ENCODE measurements at regions not wholly inside any gene's neighbourhood (a gene's known extent, or its start where the extent isn't known, plus 50 kb on each side); places are given as distances from the start of the nearest gene placed in this dataset.

GRCh38 chr3:5466717-5467116 is 279.2 kb downstream of the EDEM1 start:
- TF ChIP-seq CTCF (IDR thresholded peaks at IDR 0.05) = no peak
- no peak for TF ChIP-seq POLR2A (IDR thresholded peaks at IDR 0.05; ENCODE audit: low read depth)
- TF ChIP-seq POLR2AphosphoS5 (IDR thresholded peaks at IDR 0.05) = no peak
- H3K36me3 ChIP-seq = no peaks in the 10 kb centered on the region
- no peaks in the 10 kb centered on the region for H3K27me3 ChIP-seq
- no peaks in the 10 kb centered on the region for H3K9me3 ChIP-seq
- H3K27ac ChIP-seq (replicated peaks in 1 of 4) = no peak overlapping the region
- H3K4me3 ChIP-seq = no peak overlapping the region
- H3K4me1 ChIP-seq = no peaks in the 10 kb centered on the region
- DNase-seq (ENCODE audit: extremely low spot score) = no peak
- WGBS = 75% methylated on average over 1 of the region's 1 CpG
- intact Hi-C loops (cut with DNase I) = no loop called here

GRCh38 chr3:5473471-5473870 is 286.0 kb downstream of the EDEM1 start:
- H3K27me3 ChIP-seq = no peaks in the 10 kb centered on the region
- H3K4me1 ChIP-seq = no peaks in the 10 kb centered on the region
- no peak for DNase-seq (ENCODE audit: extremely low spot score)
- no peaks in the 10 kb centered on the region for H3K9me3 ChIP-seq
- intact Hi-C loops (cut with DNase I) = no loop called here
- no peak for TF ChIP-seq POLR2A (IDR thresholded peaks at IDR 0.05; ENCODE audit: low read depth)
- no peak for TF ChIP-seq POLR2AphosphoS5 (IDR thresholded peaks at IDR 0.05)
- no peak for TF ChIP-seq EP300 (IDR thresholded peaks at IDR 0.05)
- TF ChIP-seq CTCF (IDR thresholded peaks at IDR 0.05) = no peak
- no peak overlapping the region for H3K27ac ChIP-seq (replicated peaks in 1 of 4)
- WGBS = 69% methylated on average over 1 of the region's 1 CpG
- no peaks in the 10 kb centered on the region for H3K36me3 ChIP-seq
- H3K4me3 ChIP-seq = no peak overlapping the region

- intact Hi-C loops (cut with DNase I) = no loop called here
Observed at GRCh38 chr3:5476403-5476802, 288.9 kb downstream of the EDEM1 start.

GRCh38 chr3:5479229-5479799 is 291.8 kb downstream of the EDEM1 start:
- intact Hi-C loops (cut with DNase I) = no loop called here
- Histone ChIP-seq H3K27me3 (no peaks in the 10 kb centered on the region), H3K4me1 (no peaks in the 10 kb centered on the region), H3K4me3 (no peak overlapping the region), H3K27ac (replicated peaks in 1 of 4) (no peak overlapping the region), H3K9me3 (no peaks in the 10 kb centered on the region), H3K36me3 (no peaks in the 10 kb centered on the region)
- WGBS = 93% methylated on average over 2 of the region's 2 CpGs
- no peak for TF ChIP-seq POLR2AphosphoS5 (IDR thresholded peaks at IDR 0.05)
- no peak for TF ChIP-seq CTCF (IDR thresholded peaks at IDR 0.05)
- TF ChIP-seq POLR2A (IDR thresholded peaks at IDR 0.05; ENCODE audit: low read depth) = no peak
- no peak for DNase-seq (ENCODE audit: extremely low spot score)

More at GRCh38 chr3:5476403-5476802, 288.9 kb downstream of the EDEM1 start:
- no peaks in the 10 kb centered on the region for H3K4me1 ChIP-seq
- no peaks in the 10 kb centered on the region for H3K27me3 ChIP-seq
- no peaks in the 10 kb centered on the region for H3K36me3 ChIP-seq
- H3K27ac ChIP-seq (replicated peaks in 1 of 4) = no peak overlapping the region
- TF ChIP-seq POLR2AphosphoS5 (IDR thresholded peaks at IDR 0.05) (no peak), EP300 (IDR thresholded peaks at IDR 0.05) (no peak), CTCF (IDR thresholded peaks at IDR 0.05) (no peak), POLR2A (IDR thresholded peaks at IDR 0.05; ENCODE audit: low read depth) (no peak)
- H3K9me3 ChIP-seq = no peaks in the 10 kb centered on the region
- DNase-seq (ENCODE audit: extremely low spot score) = no peak
- WGBS = 80% methylated on average over 2 of the region's 2 CpGs
- H3K4me3 ChIP-seq = no peak overlapping the region

GRCh38 chr3:5480190-5480589 is 292.7 kb downstream of the EDEM1 start:
- H3K36me3 ChIP-seq = no peaks in the 10 kb centered on the region
- no peaks in the 10 kb centered on the region for H3K9me3 ChIP-seq
- no peak overlapping the region for H3K4me3 ChIP-seq
- TF ChIP-seq EP300 (IDR thresholded peaks at IDR 0.05) = no peak
- TF ChIP-seq POLR2A (IDR thresholded peaks at IDR 0.05; ENCODE audit: low read depth) = no peak
- TF ChIP-seq POLR2AphosphoS5 (IDR thresholded peaks at IDR 0.05) = no peak
- DNase-seq (ENCODE audit: extremely low spot score) = no peak
- H3K27ac ChIP-seq (replicated peaks in 1 of 4) = no peak overlapping the region
- intact Hi-C loops (cut with DNase I) = no loop called here
- no peaks in the 10 kb centered on the region for H3K27me3 ChIP-seq
- H3K4me1 ChIP-seq = no peaks in the 10 kb centered on the region
- 85% methylated on average over 8 of the region's 8 CpGs for WGBS
